Vagina (tissue), 2 donors: ENCODE measurements at regions not wholly inside any gene's neighbourhood (a gene's known extent, or its start where the extent isn't known, plus 50 kb on each side); places are given as distances from the start of the nearest gene placed in this dataset.
"Not testable (repeated sequence)": the region's sequence is repeated elsewhere in the genome, so short reads cannot be mapped to it uniquely, and the experiment has no call there.

Source experiments
- CTCF ChIP-seq, 3 experiments: fragments of 450-650 bp in 2 of 3; fragments of 200-600 bp in 1 of 3; sonication (generic) in 1 of 3; IDR thresholded peaks; one replicate each; pipeline ENCODE4 v1.5.1; 2017 to 2019; ENCODE audit warnings: antibody characterized with exemption in 3 of 3, mild to moderate bottlenecking in 2 of 3, moderate library complexity in 2 of 3
- POLR2A ChIP-seq, 2 donors: fragments of 450-650 bp; IDR thresholded peaks; one replicate each; pipeline ENCODE4 v1.6.1; 2017; ENCODE audit warnings: antibody characterized with exemption in 2 of 2, mild to moderate bottlenecking in 2 of 2, moderate library complexity in 2 of 2

GRCh38 chr9:67307109-67307508 lies 314.8 kb upstream of the SPATA31A3 start:
- TF ChIP-seq POLR2A, CTCF (IDR thresholded peaks at IDR 0.05): not testable (repeated sequence)
